PC-3 (cell line): ENCODE measurements at regions not wholly inside any gene's neighbourhood (a gene's known extent, or its start where the extent isn't known, plus 50 kb on each side); places are given as distances from the start of the nearest gene placed in this dataset.

Experiments
- ATAC-seq: fragments of 200-7000 bp; cut with Tn5 transposase; 2 replicates; pipeline ENCODE4 v1.9.1; 2020; ENCODE audit warnings: mild to moderate bottlenecking, moderate library complexity
- BruUV-seq: library from RNA; stranded (reverse); fragments of 400-500 nt; replicated peaks from 2 replicates; lab custom pipeline; 2021; lab: Mats Ljungman, UMichigan
- CTCF ChIA-PET: fragments of 300-600 bp; sonication (Branson Sonifier 250); formaldehyde crosslinking; loops from one replicate; lab custom pipeline; 2022; ENCODE audit warnings: antibody characterized with exemption; lab: Charles Lee
- POLR2A ChIA-PET: fragments of 300-600 bp; sonication (Branson Sonifier 250); formaldehyde crosslinking; loops from one replicate; lab custom pipeline; 2022; ENCODE audit warnings: antibody characterized with exemption; ENCODE audit not compliant: unreplicated experiment; lab: Charles Lee
- DNase-seq: peaks from one replicate; pipeline ENCODE4 v3.0.0-alpha.2; 2015
- H2AFZ ChIP-seq: fragments of 300-600 bp; sonication (generic); 2 replicates; pipeline ENCODE4 v1.6.0; 2016; ENCODE audit warnings: antibody characterized with exemption, low read length
- H3F3A ChIP-seq: fragments of 300-600 bp; sonication (generic); one replicate; pipeline ENCODE4 v1.6.0; 2017; ENCODE audit warnings: antibody characterized with exemption, low read length, control low read depth, mild to moderate bottlenecking; ENCODE audit not compliant: unreplicated experiment
- H3K27ac ChIP-seq: fragments of 300-600 bp; sonication (generic); 2 replicates; pipeline ENCODE4 v1.5.1; 2016; ENCODE audit warnings: mild to moderate bottlenecking, low read length
- H3K27me3 ChIP-seq: fragments of 300-600 bp; sonication (generic); 2 replicates; pipeline ENCODE4 v1.6.1; 2016; ENCODE audit warnings: low read length, mixed read lengths
- H3K36me3 ChIP-seq: fragments of 300-600 bp; sonication (generic); 2 replicates; pipeline ENCODE4 v1.6.1; 2016; ENCODE audit warnings: low read depth, mixed run types, low read length, mixed read lengths
- H3K4me1 ChIP-seq: fragments of 300-600 bp; sonication (generic); 2 replicates; pipeline ENCODE4 v1.5.1; 2016; ENCODE audit warnings: low read length; ENCODE audit not compliant: insufficient read depth
- H3K4me2 ChIP-seq: fragments of 300-600 bp; sonication (generic); 2 replicates; pipeline ENCODE4 v1.6.0; 2016; ENCODE audit warnings: low read length
- H3K4me3 ChIP-seq: fragments of 300-600 bp; sonication (generic); 2 replicates; pipeline ENCODE4 v1.5.1; 2016; ENCODE audit warnings: mild to moderate bottlenecking, low read length, mixed read lengths
- H3K79me2 ChIP-seq: fragments of 300-600 bp; sonication (generic); 2 replicates; pipeline ENCODE4 v1.6.1; 2017; ENCODE audit warnings: low read length, mixed read lengths
- H3K9ac ChIP-seq: fragments of 300-600 bp; sonication (generic); 2 replicates; pipeline ENCODE4 v1.6.0; 2016; ENCODE audit warnings: mild to moderate bottlenecking, low read length
- H3K9me2 ChIP-seq: fragments of 300-600 bp; sonication (generic); replicated peaks from 2 replicates; pipeline ENCODE4 v1.6.1; 2016; ENCODE audit warnings: mixed run types, low read length, mixed read lengths
- H3K9me3 ChIP-seq: fragments of 300-600 bp; sonication (generic); 2 replicates; pipeline ENCODE4 v1.6.1; 2016; ENCODE audit warnings: low read length, mixed read lengths
- H4K20me1 ChIP-seq: fragments of 300-600 bp; sonication (generic); 2 replicates; pipeline ENCODE4 v1.6.1; 2016; ENCODE audit warnings: low read length, mixed read lengths
- EZH2 ChIP-seq: fragments of 300-600 bp; sonication (generic); IDR thresholded peaks from one replicate; pipeline ENCODE4 v1.6.1; 2017; ENCODE audit warnings: antibody characterized with exemption, mild to moderate bottlenecking, low read length; ENCODE audit not compliant: unreplicated experiment
- EZH2phosphoT487 ChIP-seq: fragments of 300-600 bp; sonication (generic); IDR thresholded peaks from 2 replicates; pipeline ENCODE4 v1.6.1; 2018; ENCODE audit warnings: mild to moderate bottlenecking, antibody characterized with exemption, low read length, borderline replicate concordance
- intact Hi-C: fragments of 100-400 bp; cut with micrococcal nuclease; formaldehyde crosslinking; loops from 2 replicates; pipeline ENCODE4 v1.9.0; 2023
- TF ChIP-seq, protein P1 (sequence below): fragments of 300-600 bp; sonication (generic); conservative IDR thresholded peaks from 2 replicates; pipeline ENCODE4 v1.5.1; 2017; ENCODE audit warnings: antibody characterized with exemption, low read depth, mild to moderate bottlenecking, low read length

- BruUV-seq, result no TSS peak
- ATAC-seq (no peak; the same call in 1 of the 2 replicates), DNase-seq (peak; percentile 80)
- no peaks in the 10 kb centered on the region for H3K36me3 ChIP-seq
- CTCF ChIA-PET, result no interaction called here
- peaks cover 10% of the 10 kb centered on the region; the same call in 1 of the 2 replicates for H3K27me3 ChIP-seq
- no peaks in the 10 kb centered on the region for H3F3A ChIP-seq
- peaks cover 46% of the 10 kb centered on the region for H3K4me1 ChIP-seq
- intact Hi-C loops, result loop anchor here (10.0 kb wide), 1 partner anchor 639 kb away; no protein-coding TSS in a partner anchor
- peak overlapping the region; percentile 50 for H3K4me2 ChIP-seq
- no peak overlapping the region for H3K9ac ChIP-seq
- H3K4me3 ChIP-seq, result no peak overlapping the region
- POLR2A ChIA-PET, result no interaction called here
- no peak overlapping the region for H3K27ac ChIP-seq
- no peaks in the 10 kb centered on the region for H3K79me2 ChIP-seq
- H3K9me2 ChIP-seq, result no peaks in the 10 kb centered on the region
- no peaks in the 10 kb centered on the region for H4K20me1 ChIP-seq
- H3K9me3 ChIP-seq, result no peaks in the 10 kb centered on the region
- no peak for TF ChIP-seq EZH2phosphoT487
- TF ChIP-seq, protein P1, sequence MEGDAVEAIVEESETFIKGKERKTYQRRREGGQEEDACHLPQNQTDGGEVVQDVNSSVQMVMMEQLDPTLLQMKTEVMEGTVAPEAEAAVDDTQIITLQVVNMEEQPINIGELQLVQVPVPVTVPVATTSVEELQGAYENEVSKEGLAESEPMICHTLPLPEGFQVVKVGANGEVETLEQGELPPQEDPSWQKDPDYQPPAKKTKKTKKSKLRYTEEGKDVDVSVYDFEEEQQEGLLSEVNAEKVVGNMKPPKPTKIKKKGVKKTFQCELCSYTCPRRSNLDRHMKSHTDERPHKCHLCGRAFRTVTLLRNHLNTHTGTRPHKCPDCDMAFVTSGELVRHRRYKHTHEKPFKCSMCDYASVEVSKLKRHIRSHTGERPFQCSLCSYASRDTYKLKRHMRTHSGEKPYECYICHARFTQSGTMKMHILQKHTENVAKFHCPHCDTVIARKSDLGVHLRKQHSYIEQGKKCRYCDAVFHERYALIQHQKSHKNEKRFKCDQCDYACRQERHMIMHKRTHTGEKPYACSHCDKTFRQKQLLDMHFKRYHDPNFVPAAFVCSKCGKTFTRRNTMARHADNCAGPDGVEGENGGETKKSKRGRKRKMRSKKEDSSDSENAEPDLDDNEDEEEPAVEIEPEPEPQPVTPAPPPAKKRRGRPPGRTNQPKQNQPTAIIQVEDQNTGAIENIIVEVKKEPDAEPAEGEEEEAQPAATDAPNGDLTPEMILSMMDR, result no peak
- no peak for TF ChIP-seq EZH2
- no peak overlapping the region for H2AFZ ChIP-seq
These were observed 318.8 kb upstream of the FAM78B start for GRCh38 chr1:166485620-166486019.

GRCh38 chr1:166488327-166488726, 321.5 kb upstream of the FAM78B start:
- no peak for ATAC-seq
- POLR2A ChIA-PET, result no interaction called here
- no peak for TF ChIP-seq EZH2
- no peak for TF ChIP-seq EZH2phosphoT487
- TF ChIP-seq, protein P1, result no peak

GRCh38 chr1:166489356-166489669, 322.5 kb upstream of the FAM78B start:
- POLR2A ChIA-PET, result no interaction called here
- Histone ChIP-seq H3F3A (no peaks in the 10 kb centered on the region), H3K4me2 (peak overlapping the region; percentile 86), H3K9me3 (no peaks in the 10 kb centered on the region), H3K9ac (no peak overlapping the region; the same call in 1 of the 2 replicates), H3K4me3 (peak overlapping the region; percentile 66), H3K9me2 (no peaks in the 10 kb centered on the region), H4K20me1 (no peaks in the 10 kb centered on the region), H3K4me1 (peaks cover 44% of the 10 kb centered on the region), H3K27me3 (no peaks in the 10 kb centered on the region), H3K36me3 (no peaks in the 10 kb centered on the region), H3K79me2 (no peaks in the 10 kb centered on the region), H3K27ac (peak overlapping the region; percentile 68; the same call in 1 of the 2 replicates), H2AFZ (peak overlapping the region; percentile 93)
- no peak for ATAC-seq
- intact Hi-C loops, result loop anchor here (10.0 kb wide), 1 partner anchor 635 kb away; no protein-coding TSS in a partner anchor
- CTCF ChIA-PET, result interaction anchor here (1.0 kb wide), 1 partner anchor 10 kb away, joined by 5 read pairs; no protein-coding TSS in a partner anchor
- no TSS peak for BruUV-seq
- DNase-seq, result no peak
- TF ChIP-seq EZH2 (no peak), EZH2phosphoT487 (no peak)
- TF ChIP-seq, protein P1, result no peak

More at GRCh38 chr1:166488327-166488726, 321.5 kb upstream of the FAM78B start:
- Histone ChIP-seq H2AFZ (no peak overlapping the region), H3K36me3 (no peaks in the 10 kb centered on the region), H3K9me3 (no peaks in the 10 kb centered on the region), H3K4me3 (no peak overlapping the region), H3K27ac (no peak overlapping the region), H3K27me3 (no peaks in the 10 kb centered on the region), H3F3A (no peaks in the 10 kb centered on the region), H3K9me2 (no peaks in the 10 kb centered on the region), H3K79me2 (no peaks in the 10 kb centered on the region), H4K20me1 (no peaks in the 10 kb centered on the region), H3K4me2 (no peak overlapping the region), H3K9ac (no peak overlapping the region), H3K4me1 (peaks cover 46% of the 10 kb centered on the region)
- CTCF ChIA-PET, result no interaction called here
- peak; percentile 65 for DNase-seq
- BruUV-seq, result no TSS peak
- intact Hi-C loops, result loop anchor here (10.0 kb wide), 1 partner anchor 636 kb away; no protein-coding TSS in a partner anchor
